Fibroblast of the aortic adventitia (primary cell): ENCODE measurements at regions not wholly inside any gene's neighbourhood (a gene's known extent, or its start where the extent isn't known, plus 50 kb on each side); places are given as distances from the start of the nearest gene placed in this dataset.

Experiments used
- DNase-seq: peaks from one replicate; pipeline ENCODE4 v3.0.0-alpha.2; 2010; ENCODE audit warnings: low read depth
- H3K4me3 ChIP-seq: 2 replicates; pipeline ENCODE4 v1.5.1; 2011; ENCODE audit warnings: low read depth, mild to moderate bottlenecking, control low read depth, low read length, moderate library complexity
- CTCF ChIP-seq: IDR thresholded peaks from 2 replicates; pipeline ENCODE4 v1.5.1; 2011; ENCODE audit warnings: mild to moderate bottlenecking, low read length, control low read depth, inconsistent platforms; ENCODE audit not compliant: insufficient read depth

GRCh38 chr20:12354725-12355124 is 437.0 kb downstream of the BTBD3 start:
- no peak for DNase-seq
- no peak for TF ChIP-seq CTCF
- H3K4me3 ChIP-seq, result no peak overlapping the region

GRCh38 chr20:12355185-12355584 is 437.5 kb downstream of the BTBD3 start:
- no peak for DNase-seq
- no peak for TF ChIP-seq CTCF
- no peak overlapping the region for H3K4me3 ChIP-seq

GRCh38 chr20:12358006-12358654 is 440.4 kb downstream of the BTBD3 start:
- peak; percentile 28 for DNase-seq
- no peak overlapping the region for H3K4me3 ChIP-seq
- TF ChIP-seq CTCF, result peak; percentile 35

- TF ChIP-seq CTCF, result no peak
- DNase-seq, result no peak
- no peak overlapping the region for H3K4me3 ChIP-seq
Observed at GRCh38 chr20:12358655-12359009, 440.9 kb downstream of the BTBD3 start.

GRCh38 chr20:12371990-12372389 is 454.3 kb downstream of the BTBD3 start:
- TF ChIP-seq CTCF, result no peak
- DNase-seq, result no peak
- H3K4me3 ChIP-seq, result no peak overlapping the region

GRCh38 chr20:12372557-12372956 is 454.9 kb downstream of the BTBD3 start:
- no peak for TF ChIP-seq CTCF
- no peak overlapping the region for H3K4me3 ChIP-seq
- no peak for DNase-seq

- no peak for DNase-seq
- H3K4me3 ChIP-seq, result no peak overlapping the region
- TF ChIP-seq CTCF, result no peak
Observed at GRCh38 chr20:12375967-12376366, 458.3 kb downstream of the BTBD3 start.
